CD4-positive, alpha-beta memory T cell (primary cell): ENCODE measurements at regions not wholly inside any gene's neighbourhood (a gene's known extent, or its start where the extent isn't known, plus 50 kb on each side); places are given as distances from the start of the nearest gene placed in this dataset.

Experiments used
- CTCF ChIA-PET: fragments of 350-600 bp; sonication (Branson Sonifier 250); formaldehyde crosslinking; loops from one replicate; lab custom pipeline; 2021; ENCODE audit warnings: inconsistent platforms; ENCODE audit not compliant: partially characterized antibody; lab: Charles Lee
- POLR2A ChIA-PET: fragments of 350-600 bp; sonication (Branson Sonifier 250); formaldehyde crosslinking; loops from one replicate; lab custom pipeline; 2021; ENCODE audit not compliant: partially characterized antibody; lab: Charles Lee
- DNase-seq, 5 donors: peaks; one replicate each; pipeline versions ENCODE4 v3.0.0 to v3.0.0-alpha.2; 2020 to 2022; ENCODE audit warnings: mixed read lengths in 1 of 5
- H3K27ac ChIP-seq: one replicate; pipeline ENCODE4 v1.7.0; 2013; ENCODE audit warnings: low read depth, low read length
- H3K27me3 ChIP-seq: 2 replicates; pipeline ENCODE4 v1.7.0; 2013; ENCODE audit warnings: mild to moderate bottlenecking, low read length, moderate library complexity; ENCODE audit not compliant: insufficient read depth
- H3K36me3 ChIP-seq: 2 replicates; pipeline ENCODE4 v1.7.0; 2013; ENCODE audit warnings: mild to moderate bottlenecking, low read length, moderate library complexity; ENCODE audit not compliant: insufficient read depth
- H3K4me1 ChIP-seq: 2 replicates; pipeline ENCODE4 v1.7.0; 2013; ENCODE audit warnings: mild to moderate bottlenecking, low read length, moderate library complexity; ENCODE audit not compliant: insufficient read depth
- H3K4me3 ChIP-seq, 2 donors: one replicate each; pipeline ENCODE4 v1.7.0; 2013; ENCODE audit warnings: low read length in 2 of 2, mild to moderate bottlenecking in 1 of 2
- H3K9me3 ChIP-seq, 2 donors: one replicate each; pipeline ENCODE4 v1.7.0; 2013; ENCODE audit warnings: low read length in 2 of 2, control low read depth in 1 of 2; ENCODE audit not compliant: control insufficient read depth in 1 of 2
- H3K27ac Mint-ChIP-seq, 7 donors: one replicate each; pipeline ENCODE4 v1.8.0; 2020 to 2021; ENCODE audit warnings: mixed read lengths in 7 of 7, mild to moderate bottlenecking in 6 of 7, inconsistent platforms in 3 of 7, moderate library complexity in 3 of 7
- H3K27me3 Mint-ChIP-seq, 2 donors: one replicate each; pipeline ENCODE4 v1.8.0; 2020 to 2021; ENCODE audit warnings: mixed read lengths in 2 of 2
- H3K36me3 Mint-ChIP-seq, 2 donors: one replicate each; pipeline ENCODE4 v1.8.0; 2020 to 2021; ENCODE audit warnings: mixed read lengths in 2 of 2, inconsistent platforms in 1 of 2, mild to moderate bottlenecking in 1 of 2
- H3K4me1 Mint-ChIP-seq, 4 donors: one replicate each; pipeline ENCODE4 v1.8.0; 2020 to 2021; ENCODE audit warnings: mixed read lengths in 4 of 4, mild to moderate bottlenecking in 1 of 4
- H3K4me3 Mint-ChIP-seq, 8 donors: one replicate each; pipeline ENCODE4 v1.8.0; 2020 to 2021; ENCODE audit warnings: mixed read lengths in 8 of 8, mild to moderate bottlenecking in 7 of 8, moderate library complexity in 6 of 8, inconsistent platforms in 3 of 8
- H3K9me3 Mint-ChIP-seq, 8 donors: one replicate each; pipeline ENCODE4 v1.8.0; 2020 to 2021; ENCODE audit warnings: mixed read lengths in 8 of 8, mild to moderate bottlenecking in 5 of 8, inconsistent platforms in 3 of 8, moderate library complexity in 1 of 8
- intact Hi-C: fragments of 100-400 bp; cut with micrococcal nuclease; formaldehyde crosslinking; loops from one replicate; pipeline ENCODE4 v1.15.1; 2023

DNA sequence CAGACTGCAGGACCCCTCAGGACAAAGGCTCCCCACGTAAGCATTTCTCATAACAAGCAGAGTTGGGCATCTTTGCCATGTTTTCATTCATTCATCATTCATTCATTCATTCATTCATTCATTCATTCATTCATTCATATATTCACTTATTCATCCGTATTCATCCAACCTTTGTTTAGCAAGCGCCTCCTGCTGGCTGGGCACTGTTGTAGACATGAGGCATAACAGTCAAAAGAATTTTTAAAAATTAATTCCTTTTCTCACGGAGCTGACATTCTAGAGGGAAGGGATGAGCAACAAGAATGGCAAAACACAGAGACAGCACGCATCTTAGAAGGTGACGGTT, 351.7 kb upstream of the TNRC6C start:
- H3K27me3 ChIP-seq = no peaks in the 10 kb centered on the region
- no peak for DNase-seq
- H3K36me3 Mint-ChIP-seq = no peaks in the 10 kb centered on the region
- H3K36me3 ChIP-seq = no peaks in the 10 kb centered on the region
- peaks cover 20% of the 10 kb centered on the region for H3K4me1 ChIP-seq
- H3K27ac ChIP-seq = no peak overlapping the region
- no peaks in the 10 kb centered on the region for H3K27me3 Mint-ChIP-seq
- peaks cover 0 to 2% (median 0%) of the 10 kb centered on the region in 8 donors for H3K9me3 Mint-ChIP-seq
- no peak overlapping the region for H3K4me3 Mint-ChIP-seq
- ChIA-PET CTCF (interaction anchor here (2.2 kb wide), 1 partner anchor 65 kb away, joined by 5 read pairs; no protein-coding TSS in a partner anchor), POLR2A (no interaction called here)
- H3K27ac Mint-ChIP-seq = peak overlapping the region in 1 of 7 donors; percentile 77
- intact Hi-C loops = no loop called here
- H3K4me1 Mint-ChIP-seq = peaks cover 17 to 29% (median 23%) of the 10 kb centered on the region in 4 donors
- H3K9me3 ChIP-seq = no peaks in the 10 kb centered on the region
- no peak overlapping the region for H3K4me3 ChIP-seq

DNA sequence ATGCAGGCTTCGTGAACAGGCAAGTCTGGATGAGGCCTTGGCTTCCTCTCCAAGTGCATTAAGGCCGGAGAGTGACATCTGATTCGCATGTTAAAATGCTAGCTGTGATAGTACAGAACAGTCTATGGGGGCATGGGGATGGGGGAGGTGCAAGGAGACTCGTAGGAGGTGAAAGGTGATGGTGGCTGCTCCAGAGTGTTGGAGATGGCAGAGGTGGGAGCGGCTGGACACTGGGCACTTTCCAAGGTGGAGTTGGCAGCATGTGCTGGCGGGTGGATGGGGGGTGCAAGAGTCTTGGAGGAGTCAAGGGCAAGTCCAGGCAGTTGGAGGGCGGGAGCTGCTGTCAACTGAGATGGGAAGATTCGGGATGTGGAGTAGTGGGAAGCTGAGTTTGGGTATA, 350.9 kb upstream of the TNRC6C start:
- Mint-ChIP-seq H3K4me3 (peak overlapping the region in 2 of 8 donors; percentile 3 to 50), H3K27ac (peak overlapping the region in 1 of 7 donors; percentile 55), H3K4me1 (peaks cover 17 to 33% (median 23%) of the 10 kb centered on the region in 4 donors), H3K9me3 (peaks cover 0 to 2% (median 0%) of the 10 kb centered on the region in 8 donors), H3K27me3 (no peaks in the 10 kb centered on the region), H3K36me3 (no peaks in the 10 kb centered on the region)
- DNase-seq = no peak
- Histone ChIP-seq H3K36me3 (no peaks in the 10 kb centered on the region), H3K27ac (no peak overlapping the region), H3K27me3 (no peaks in the 10 kb centered on the region), H3K4me1 (peaks cover 20% of the 10 kb centered on the region), H3K4me3 (no peak overlapping the region), H3K9me3 (no peaks in the 10 kb centered on the region)
- intact Hi-C loops = no loop called here
- CTCF ChIA-PET = interaction anchor here (2.2 kb wide), 1 partner anchor 65 kb away, joined by 5 read pairs; no protein-coding TSS in a partner anchor
- POLR2A ChIA-PET = interaction anchor here (0.8 kb wide), 1 partner anchor 38 kb away, joined by 5 read pairs; no protein-coding TSS in a partner anchor

DNA sequence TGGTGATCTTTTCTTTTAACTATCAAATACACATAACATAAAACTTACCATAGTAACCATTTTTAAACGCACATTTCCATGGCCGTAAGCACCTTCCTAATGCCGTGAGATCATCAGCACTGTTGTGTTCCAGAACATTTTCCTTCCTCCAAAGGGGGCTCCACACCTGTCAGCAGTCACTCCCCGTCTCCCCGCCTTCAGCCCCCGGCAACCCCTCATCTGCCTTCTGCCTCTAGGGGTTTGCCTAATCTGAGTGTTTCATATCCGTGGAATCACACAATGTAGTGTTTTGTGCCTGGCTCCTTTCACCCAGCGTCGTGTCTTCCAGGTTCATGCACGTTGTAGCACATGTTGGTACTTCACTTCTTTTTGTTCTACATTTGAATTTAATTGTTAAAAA, 350.1 kb upstream of the TNRC6C start:
- no peak overlapping the region for H3K4me3 ChIP-seq
- peaks cover 20% of the 10 kb centered on the region for H3K4me1 ChIP-seq
- intact Hi-C loops = no loop called here
- no peaks in the 10 kb centered on the region for H3K36me3 Mint-ChIP-seq
- H3K9me3 Mint-ChIP-seq = peaks cover 0 to 2% (median 0%) of the 10 kb centered on the region in 8 donors
- H3K4me3 Mint-ChIP-seq = no peak overlapping the region
- H3K9me3 ChIP-seq = no peaks in the 10 kb centered on the region
- no peak overlapping the region for H3K27ac ChIP-seq
- DNase-seq = no peak
- H3K4me1 Mint-ChIP-seq = peaks cover 17 to 33% (median 23%) of the 10 kb centered on the region in 4 donors
- POLR2A ChIA-PET = no interaction called here
- H3K27me3 Mint-ChIP-seq = no peaks in the 10 kb centered on the region
- no peaks in the 10 kb centered on the region for H3K36me3 ChIP-seq
- H3K27me3 ChIP-seq = no peaks in the 10 kb centered on the region
- CTCF ChIA-PET = interaction anchor here (2.2 kb wide), 1 partner anchor 66 kb away, joined by 5 read pairs; no protein-coding TSS in a partner anchor
- no peak overlapping the region for H3K27ac Mint-ChIP-seq

DNA sequence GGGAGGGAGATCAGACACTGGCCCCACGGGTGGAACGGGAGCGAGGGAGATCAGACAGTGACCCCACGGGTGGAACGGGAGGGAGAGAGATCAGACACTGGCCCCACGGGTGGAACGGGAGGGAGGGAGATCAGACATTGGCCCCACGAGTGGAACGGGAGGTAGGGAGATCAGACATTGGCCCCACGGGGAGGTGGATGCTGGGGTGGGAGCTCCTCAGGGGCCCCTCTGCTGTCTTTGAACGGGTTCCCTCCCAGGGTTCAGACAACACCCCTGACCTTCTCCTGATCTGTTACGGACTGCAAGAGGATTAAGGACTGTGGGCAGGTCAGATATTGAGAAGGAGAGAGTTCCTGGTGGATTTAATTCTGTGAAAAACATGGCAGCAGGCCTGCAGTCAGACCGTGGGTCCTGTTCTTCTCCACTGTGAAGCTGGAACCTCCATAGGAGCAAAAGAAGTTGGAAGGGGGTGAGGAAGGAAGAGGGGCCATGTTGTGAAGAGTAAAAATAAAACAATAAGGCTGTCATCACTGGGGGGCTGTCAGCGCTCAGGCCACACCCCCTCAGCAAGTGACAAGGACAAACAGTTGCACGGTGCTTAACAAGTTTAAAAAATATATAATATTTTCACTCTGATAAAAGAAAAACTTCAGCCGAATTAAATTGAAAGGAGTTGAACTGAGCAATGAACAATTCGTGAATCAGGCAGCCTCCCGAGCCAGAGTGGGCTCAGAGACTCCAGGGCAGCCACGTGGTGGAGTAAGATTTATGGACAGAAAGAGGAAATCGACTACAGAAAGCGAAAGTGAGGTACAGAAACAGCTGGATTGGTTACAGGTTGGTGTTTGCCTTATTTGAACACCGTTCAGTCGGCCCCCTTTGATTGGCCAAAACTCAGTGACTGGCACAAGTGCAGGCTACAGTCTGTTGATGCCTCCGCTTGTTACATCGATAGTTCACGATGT, 348.7 kb upstream of the TNRC6C start:
- Mint-ChIP-seq H3K27ac (peak overlapping the region; percentile 79 to 96 (median 92)), H3K4me3 (peak overlapping the region; percentile 84 to 94 (median 89)), H3K4me1 (peaks cover 17 to 33% (median 23%) of the 10 kb centered on the region in 4 donors), H3K9me3 (peaks cover 0 to 2% (median 0%) of the 10 kb centered on the region in 8 donors), H3K36me3 (no peaks in the 10 kb centered on the region), H3K27me3 (no peaks in the 10 kb centered on the region)
- ChIA-PET POLR2A (interaction anchor here (0.5 to 2.1 kb wide), 6 partner anchors 35 to 348 kb away, joined by 3 to 20 read pairs (median 6); partner anchors contain the start of gene TNRC6C), CTCF (interaction anchor here (0.8 to 1.7 kb wide), 5 partner anchors 10 to 62 kb away, joined by 3 to 8 read pairs (median 4); no protein-coding TSS in a partner anchor)
- intact Hi-C loops = loop anchor here (1.0 kb wide), 2 partner anchors 56 to 348 kb away; partner anchors contain the start of gene TNRC6C
- peak; percentile 63 to 77 (median 74) for DNase-seq
- Histone ChIP-seq H3K4me1 (peaks cover 20% of the 10 kb centered on the region), H3K36me3 (no peaks in the 10 kb centered on the region), H3K4me3 (peak overlapping the region; percentile 14 to 39), H3K27ac (peak overlapping the region; percentile 3), H3K9me3 (no peaks in the 10 kb centered on the region), H3K27me3 (no peaks in the 10 kb centered on the region)

DNA sequence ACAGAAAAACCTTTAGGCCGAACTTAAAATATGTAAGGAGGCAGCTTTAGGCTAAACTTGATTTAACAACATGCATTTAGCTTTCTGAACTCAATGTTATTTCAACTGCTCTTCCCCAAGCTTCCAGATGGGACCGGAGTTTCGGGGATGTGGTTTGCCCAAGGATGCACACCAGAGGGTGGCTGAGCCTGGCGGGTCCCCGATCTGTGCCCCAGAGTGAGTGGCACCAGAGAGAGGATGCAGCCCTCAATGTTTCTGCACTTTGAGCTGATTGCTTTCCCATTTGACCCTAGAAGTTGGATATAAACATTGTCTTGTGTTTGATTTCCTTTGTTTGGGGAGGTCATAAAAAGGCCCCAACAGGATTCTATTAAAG, 348.0 kb upstream of the TNRC6C start:
- Mint-ChIP-seq H3K27ac (peak overlapping the region; percentile 79 to 96 (median 92)), H3K4me3 (peak overlapping the region; percentile 84 to 94 (median 89)), H3K36me3 (no peaks in the 10 kb centered on the region), H3K9me3 (peaks cover 0 to 2% (median 0%) of the 10 kb centered on the region in 8 donors), H3K27me3 (no peaks in the 10 kb centered on the region), H3K4me1 (peaks cover 17 to 33% (median 23%) of the 10 kb centered on the region in 4 donors)
- Histone ChIP-seq H3K4me1 (peaks cover 20% of the 10 kb centered on the region), H3K27me3 (no peaks in the 10 kb centered on the region), H3K4me3 (peak overlapping the region; percentile 14 to 39), H3K27ac (peak overlapping the region; percentile 3), H3K36me3 (no peaks in the 10 kb centered on the region), H3K9me3 (no peaks in the 10 kb centered on the region)
- ChIA-PET CTCF (interaction anchor here (0.8 to 1.7 kb wide), 5 partner anchors 9 to 61 kb away, joined by 3 to 8 read pairs (median 4); no protein-coding TSS in a partner anchor), POLR2A (interaction anchor here (0.6 to 2.1 kb wide), 7 partner anchors 11 to 347 kb away, joined by 3 to 20 read pairs (median 4); partner anchors contain the start of gene TNRC6C)
- intact Hi-C loops = loop anchor here (1.0 kb wide), 2 partner anchors 56 to 348 kb away; partner anchors contain the start of gene TNRC6C
- no peak for DNase-seq

DNA sequence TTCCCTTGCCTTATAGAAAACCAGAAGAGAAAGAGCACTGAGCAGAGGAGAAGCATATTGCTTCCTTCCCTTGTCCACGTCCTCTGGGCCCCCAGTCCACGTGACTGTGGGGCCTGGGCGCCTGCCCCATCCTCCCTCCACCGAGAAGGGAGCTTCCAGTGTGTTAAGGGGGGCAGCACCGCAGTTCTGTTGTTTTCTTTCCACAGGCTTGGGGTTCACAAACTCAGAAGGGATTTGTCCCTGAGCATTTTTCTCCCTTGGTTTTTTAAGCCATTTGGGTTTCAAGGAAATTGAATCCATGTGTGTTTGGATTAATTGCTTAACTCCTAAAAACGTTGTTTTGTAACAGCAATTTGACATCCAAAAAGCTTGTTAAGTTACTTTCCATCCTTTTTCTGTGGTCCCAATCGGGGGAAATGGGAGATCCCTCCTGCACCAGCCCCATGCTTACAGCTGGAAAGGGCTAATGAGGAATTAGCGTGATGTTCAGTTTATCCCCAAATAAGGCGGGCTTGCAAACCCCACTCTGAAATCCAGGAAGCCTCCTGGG, 347.5 kb upstream of the TNRC6C start:
- Mint-ChIP-seq H3K4me1 (peaks cover 17 to 33% (median 23%) of the 10 kb centered on the region in 4 donors), H3K27me3 (no peaks in the 10 kb centered on the region), H3K9me3 (peaks cover 0 to 2% (median 0%) of the 10 kb centered on the region in 8 donors), H3K36me3 (no peaks in the 10 kb centered on the region), H3K4me3 (peak overlapping the region; percentile 84 to 94 (median 89)), H3K27ac (peak overlapping the region; percentile 79 to 96 (median 92))
- Histone ChIP-seq H3K36me3 (no peaks in the 10 kb centered on the region), H3K4me1 (peaks cover 20% of the 10 kb centered on the region), H3K27me3 (no peaks in the 10 kb centered on the region), H3K27ac (peak overlapping the region; percentile 3), H3K4me3 (no peak overlapping the region), H3K9me3 (no peaks in the 10 kb centered on the region)
- ChIA-PET CTCF (interaction anchor here (0.5 to 1.7 kb wide), 5 partner anchors 9 to 541 kb away, joined by 3 to 8 read pairs (median 4); no protein-coding TSS in a partner anchor), POLR2A (interaction anchor here (0.7 to 2.1 kb wide), 6 partner anchors 11 to 347 kb away, joined by 3 to 20 read pairs (median 6); partner anchors contain the start of gene TNRC6C)
- DNase-seq = no peak
- intact Hi-C loops = loop anchor here (1.0 kb wide), 2 partner anchors 55 to 347 kb away; partner anchors contain the start of gene TNRC6C
